CD4-positive, alpha-beta T cell treated with Interleukin-15 for 1 hour (primary cell): ENCODE measurements at regions not wholly inside any gene's neighbourhood (a gene's known extent, or its start where the extent isn't known, plus 50 kb on each side); places are given as distances from the start of the nearest gene placed in this dataset.

ENCODE experiments used
- DNase-seq: peaks from one replicate; pipeline ENCODE4 v3.0.0-alpha.2; 2020

GRCh38 chr7:95662987-95663386 is 66.7 kb upstream of the PDK4 start:
- DNase-seq: no peak

GRCh38 chr7:95660023-95660434 is 63.7 kb upstream of the PDK4 start:
- no peak for DNase-seq

GRCh38 chr7:95658676-95659075 is 62.4 kb upstream of the PDK4 start:
- DNase-seq: no peak

- DNase-seq: no peak
These were observed 53.2 kb upstream of the PDK4 start for GRCh38 chr7:95649546-95649945.

- DNase-seq: no peak
These were observed 50.0 kb upstream of the PDK4 start for GRCh38 chr7:95646350-95646749.
